ENCODE measurements at regions not wholly inside any gene's neighbourhood (a gene's known extent, or its start where the extent isn't known, plus 50 kb on each side); places are given as distances from the start of the nearest gene placed in this dataset.

DNA sequence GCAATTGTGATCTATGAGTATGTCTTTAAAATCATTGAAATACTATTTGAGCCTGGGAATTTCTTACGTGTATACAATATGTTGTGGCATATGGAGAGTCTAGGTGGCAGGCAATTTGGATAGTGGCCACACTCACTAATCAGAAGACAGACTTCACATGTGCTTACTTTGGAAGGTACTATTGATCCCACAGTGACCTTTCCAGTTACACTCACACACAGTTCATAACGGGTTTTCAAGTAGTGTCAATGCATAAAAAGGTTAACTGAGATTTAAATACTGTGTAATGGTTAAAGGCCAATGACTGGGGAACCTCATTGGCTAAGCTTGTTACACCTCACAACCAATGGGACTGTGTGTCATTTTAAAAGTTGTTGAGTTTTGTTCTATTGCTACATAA lies 783.2 kb downstream of the RPA4 start:
- no peaks in the 10 kb centered on the region for H3K4me1 ChIP-seq (ENCODE audit: insufficient read depth, low read length)
- H3K4me3 ChIP-seq (ENCODE audit: low read length), result no peak overlapping the region
- H3K9me3 ChIP-seq (ENCODE audit: low read depth, low read length), result no peaks in the 10 kb centered on the region
- no peaks in the 10 kb centered on the region for H3K27me3 ChIP-seq (ENCODE audit: insufficient read depth, low read length)

DNA sequence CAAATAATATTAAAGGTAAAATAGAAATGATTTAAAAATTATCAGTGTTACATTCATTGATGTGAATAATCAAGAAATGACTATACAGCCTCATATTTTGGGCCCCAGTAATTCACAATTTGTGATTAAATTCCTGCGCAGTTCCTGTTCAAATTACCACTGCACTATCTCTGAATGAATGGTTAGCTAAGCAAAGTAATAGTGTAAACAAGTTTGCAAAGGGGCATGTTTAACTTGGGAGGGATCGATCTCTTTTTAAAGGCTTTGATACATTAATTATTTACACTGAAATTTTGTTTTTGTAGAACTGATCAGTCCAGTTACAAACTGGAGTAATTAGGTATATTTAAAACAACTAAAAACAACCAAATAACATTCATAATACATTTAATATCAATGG lies 784.4 kb downstream of the RPA4 start:
- H3K9me3 ChIP-seq (ENCODE audit: low read depth, low read length), result no peaks in the 10 kb centered on the region
- no peaks in the 10 kb centered on the region for H3K4me1 ChIP-seq (ENCODE audit: insufficient read depth, low read length)
- no peak overlapping the region for H3K4me3 ChIP-seq (ENCODE audit: low read length)
- no peaks in the 10 kb centered on the region for H3K27me3 ChIP-seq (ENCODE audit: insufficient read depth, low read length)

DNA sequence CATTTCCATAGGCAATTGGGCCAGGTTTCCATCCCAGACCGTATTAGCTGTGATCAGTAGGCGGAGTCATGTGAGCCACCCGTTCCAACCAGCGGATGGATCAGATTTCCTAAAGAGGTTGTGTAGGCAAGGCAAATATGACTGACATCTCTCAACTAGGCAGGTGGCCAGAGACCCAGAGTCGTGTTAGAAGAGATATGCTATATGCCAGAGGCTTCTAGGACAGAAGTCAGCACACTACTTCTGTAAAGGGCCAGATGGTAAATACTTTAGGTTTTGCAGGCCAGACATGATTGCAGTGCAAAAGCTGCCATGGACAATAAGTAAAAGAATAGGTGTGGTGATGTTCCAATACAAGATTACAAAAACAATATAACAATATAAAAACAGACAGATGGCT lies 788.4 kb downstream of the RPA4 start:
- H3K27me3 ChIP-seq (ENCODE audit: insufficient read depth, low read length), result no peaks in the 10 kb centered on the region
- H3K4me1 ChIP-seq (ENCODE audit: insufficient read depth, low read length), result no peaks in the 10 kb centered on the region
- H3K4me3 ChIP-seq (ENCODE audit: low read length), result no peak overlapping the region
- H3K9me3 ChIP-seq (ENCODE audit: low read depth, low read length), result no peaks in the 10 kb centered on the region

DNA sequence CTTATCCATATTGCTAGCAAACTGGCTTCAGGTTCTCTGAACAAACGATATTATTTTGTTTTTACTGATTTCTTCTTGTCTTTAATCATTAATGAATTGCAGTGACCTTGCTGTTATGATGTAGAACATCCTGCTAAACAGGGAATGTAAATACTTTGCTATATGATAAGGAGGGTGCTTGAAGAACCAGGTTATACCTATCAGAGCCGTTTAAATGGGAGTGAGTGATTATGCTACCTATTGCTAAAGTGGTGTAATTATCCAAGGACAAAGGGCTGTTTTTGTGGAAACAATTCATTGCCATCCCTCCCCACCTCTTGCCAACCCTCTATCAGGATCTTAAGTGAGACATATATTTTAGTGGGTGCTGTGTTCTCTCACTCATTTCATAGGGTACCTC lies 788.9 kb downstream of the RPA4 start:
- Histone ChIP-seq H3K9me3 (ENCODE audit: low read depth, low read length) (no peaks in the 10 kb centered on the region), H3K4me3 (ENCODE audit: low read length) (no peak overlapping the region), H3K4me1 (ENCODE audit: insufficient read depth, low read length) (no peaks in the 10 kb centered on the region), H3K27me3 (ENCODE audit: insufficient read depth, low read length) (no peaks in the 10 kb centered on the region)

DNA sequence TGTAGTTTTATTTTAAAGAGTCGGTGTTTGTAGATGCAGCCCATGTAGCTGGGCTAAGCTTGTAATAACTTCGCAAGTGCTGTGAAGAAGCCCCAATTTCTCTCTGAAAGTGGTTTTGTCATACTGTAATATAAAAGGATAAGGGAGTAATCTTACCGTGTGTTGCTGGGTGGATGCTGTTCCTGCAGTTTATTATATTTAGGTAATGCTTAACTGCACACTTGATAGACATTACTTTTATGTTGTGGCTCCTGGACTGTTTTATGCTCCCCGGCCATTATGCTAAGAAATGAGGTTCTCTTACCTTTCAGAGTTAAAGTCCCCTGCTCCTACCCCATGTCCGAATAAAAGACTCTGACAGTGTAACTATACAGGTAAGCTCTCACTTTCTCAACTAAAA lies 789.4 kb downstream of the RPA4 start:
- no peaks in the 10 kb centered on the region for H3K27me3 ChIP-seq (ENCODE audit: insufficient read depth, low read length)
- H3K9me3 ChIP-seq (ENCODE audit: low read depth, low read length), result no peaks in the 10 kb centered on the region
- H3K4me1 ChIP-seq (ENCODE audit: insufficient read depth, low read length), result no peaks in the 10 kb centered on the region
- H3K4me3 ChIP-seq (ENCODE audit: low read length), result no peak overlapping the region

DNA sequence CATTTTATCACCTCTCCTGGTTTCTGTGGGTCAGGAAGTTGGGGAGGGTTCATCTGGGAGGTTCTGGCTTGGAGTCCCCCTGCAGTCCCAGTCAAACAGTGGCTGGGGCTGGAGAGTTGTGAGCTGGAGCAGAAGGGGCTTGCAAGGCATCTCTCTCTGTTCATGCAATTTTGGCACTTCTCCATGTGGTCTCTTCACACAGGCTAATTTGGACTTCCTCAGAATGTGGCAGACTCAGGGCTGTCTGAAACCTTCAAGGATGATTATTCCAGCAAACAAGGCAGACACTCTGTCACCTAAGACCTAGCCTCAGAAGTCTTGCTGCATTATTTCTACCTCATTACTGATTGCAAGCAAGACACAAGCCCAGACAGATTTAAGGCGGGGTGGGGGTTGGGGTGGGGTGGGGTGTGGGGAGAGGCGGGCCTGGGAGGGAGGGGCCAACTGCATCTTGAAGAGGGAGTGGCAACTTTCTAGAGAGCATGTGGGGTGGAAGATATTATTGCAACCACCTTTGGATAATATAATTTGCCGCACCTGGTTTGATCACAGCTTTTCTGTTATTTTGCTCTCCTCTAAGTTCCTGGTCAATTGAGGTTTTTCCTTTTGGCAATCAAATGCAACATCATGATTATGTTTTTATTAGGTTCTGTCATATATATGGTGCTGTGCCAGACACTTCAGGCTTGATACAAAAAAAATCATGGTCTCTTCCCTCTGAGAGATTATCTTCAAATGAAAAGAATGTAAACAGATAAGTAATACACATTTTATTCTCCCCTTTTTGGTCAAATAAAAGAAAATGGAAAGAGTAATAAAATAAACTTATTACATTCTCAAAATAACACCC lies 799.5 kb downstream of the RPA4 start:
- H3K4me1 ChIP-seq (ENCODE audit: insufficient read depth, low read length), result no peaks in the 10 kb centered on the region
- no peaks in the 10 kb centered on the region for H3K9me3 ChIP-seq (ENCODE audit: low read depth, low read length)
- no peak overlapping the region for H3K4me3 ChIP-seq (ENCODE audit: low read length)
- H3K27me3 ChIP-seq (ENCODE audit: insufficient read depth, low read length), result no peaks in the 10 kb centered on the region

DNA sequence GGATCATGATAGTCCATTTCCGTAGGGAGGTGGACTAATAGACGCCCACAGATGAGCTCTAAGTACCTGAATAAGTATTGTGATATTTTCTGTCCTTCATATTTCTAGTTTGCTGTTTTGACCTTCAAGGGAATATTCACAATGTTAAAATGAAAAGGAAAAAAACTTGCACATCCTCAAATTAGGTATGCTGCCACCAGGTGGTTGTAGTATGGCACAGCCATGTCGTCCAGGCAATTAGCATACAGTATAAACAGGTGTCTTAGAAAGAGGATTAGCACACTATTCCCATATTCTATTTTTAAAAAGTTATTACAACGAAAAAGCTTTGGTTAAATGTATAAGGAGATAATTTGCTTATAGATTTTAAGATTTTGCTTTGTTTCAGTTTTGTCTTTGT lies 802.0 kb downstream of the RPA4 start:
- Histone ChIP-seq H3K27me3 (ENCODE audit: insufficient read depth, low read length) (no peaks in the 10 kb centered on the region), H3K4me3 (ENCODE audit: low read length) (no peak overlapping the region), H3K4me1 (ENCODE audit: insufficient read depth, low read length) (no peaks in the 10 kb centered on the region), H3K9me3 (ENCODE audit: low read depth, low read length) (no peaks in the 10 kb centered on the region)

DNA sequence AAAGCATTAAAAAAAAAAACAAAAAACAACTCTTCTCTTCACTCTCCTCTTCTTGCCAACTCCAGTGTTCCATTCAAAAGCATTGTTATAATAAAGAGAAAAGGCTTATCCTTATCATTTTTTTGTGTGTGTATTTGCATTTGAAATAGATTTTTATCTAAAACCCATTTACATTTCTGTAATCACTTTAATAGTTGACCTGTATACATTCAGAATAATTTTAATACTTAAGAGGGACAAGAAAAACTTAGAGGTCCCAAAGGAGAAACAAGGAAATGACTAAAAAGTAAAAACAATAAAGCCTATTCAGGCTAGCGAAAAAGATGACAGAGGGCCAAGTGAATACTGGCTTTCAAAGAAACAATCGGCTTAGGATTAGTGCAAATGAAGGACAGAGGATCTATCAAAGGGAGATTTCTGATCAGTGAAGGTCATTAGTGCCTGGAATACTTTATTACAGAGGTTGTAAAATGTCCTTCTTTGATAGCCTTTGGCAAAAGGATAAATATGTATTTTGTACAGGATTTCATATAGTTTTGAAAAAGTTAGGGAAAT lies 808.3 kb downstream of the RPA4 start:
- H3K4me1 ChIP-seq (ENCODE audit: insufficient read depth, low read length), result no peaks in the 10 kb centered on the region
- no peaks in the 10 kb centered on the region for H3K9me3 ChIP-seq (ENCODE audit: low read depth, low read length)
- H3K4me3 ChIP-seq (ENCODE audit: low read length), result no peak overlapping the region
- no peaks in the 10 kb centered on the region for H3K27me3 ChIP-seq (ENCODE audit: insufficient read depth, low read length)

DNA sequence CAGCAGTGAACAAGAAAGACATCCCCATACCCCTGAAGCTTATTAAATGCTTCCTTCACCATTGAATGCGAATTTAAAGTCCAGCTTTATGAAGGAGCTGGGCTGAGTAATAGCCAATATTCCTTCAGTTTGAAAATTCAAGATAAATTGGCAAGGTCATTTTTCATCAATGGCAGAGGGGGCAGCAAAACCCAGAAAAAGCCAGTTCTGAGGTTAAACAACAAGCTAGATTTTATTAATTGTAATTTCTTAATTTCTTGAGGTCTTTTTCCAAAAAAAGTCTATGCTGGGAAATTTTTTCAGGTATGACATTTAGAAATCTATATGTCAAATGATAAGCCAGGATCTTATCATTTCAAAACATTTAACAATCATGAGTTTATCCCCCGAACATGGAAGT lies 808.9 kb downstream of the RPA4 start:
- H3K4me3 ChIP-seq (ENCODE audit: low read length), result no peak overlapping the region
- H3K4me1 ChIP-seq (ENCODE audit: insufficient read depth, low read length), result no peaks in the 10 kb centered on the region
- no peaks in the 10 kb centered on the region for H3K27me3 ChIP-seq (ENCODE audit: insufficient read depth, low read length)
- H3K9me3 ChIP-seq (ENCODE audit: low read depth, low read length), result no peaks in the 10 kb centered on the region

DNA sequence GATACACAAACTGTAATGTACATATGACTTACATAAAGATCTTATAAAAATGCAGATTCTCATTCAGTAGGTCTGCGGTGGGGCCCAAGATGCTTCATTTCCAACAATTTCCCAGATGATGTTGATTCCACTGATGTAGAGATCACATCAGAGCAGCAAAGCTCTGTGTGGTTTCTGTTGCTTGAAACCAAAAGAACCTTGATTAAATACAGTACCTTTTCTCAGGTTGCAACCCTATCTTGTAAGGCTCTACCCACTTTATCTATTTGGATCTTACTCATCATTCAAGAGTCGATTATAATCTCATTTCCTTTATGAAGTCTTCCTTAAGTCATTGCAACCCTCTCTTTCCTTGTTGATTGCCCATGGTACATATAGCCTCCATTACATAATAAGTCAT lies 816.8 kb downstream of the RPA4 start:
- no peaks in the 10 kb centered on the region for H3K9me3 ChIP-seq (ENCODE audit: low read depth, low read length)
- H3K4me1 ChIP-seq (ENCODE audit: insufficient read depth, low read length), result no peaks in the 10 kb centered on the region
- H3K27me3 ChIP-seq (ENCODE audit: insufficient read depth, low read length), result no peaks in the 10 kb centered on the region
- H3K4me3 ChIP-seq (ENCODE audit: low read length), result no peak overlapping the region

DNA sequence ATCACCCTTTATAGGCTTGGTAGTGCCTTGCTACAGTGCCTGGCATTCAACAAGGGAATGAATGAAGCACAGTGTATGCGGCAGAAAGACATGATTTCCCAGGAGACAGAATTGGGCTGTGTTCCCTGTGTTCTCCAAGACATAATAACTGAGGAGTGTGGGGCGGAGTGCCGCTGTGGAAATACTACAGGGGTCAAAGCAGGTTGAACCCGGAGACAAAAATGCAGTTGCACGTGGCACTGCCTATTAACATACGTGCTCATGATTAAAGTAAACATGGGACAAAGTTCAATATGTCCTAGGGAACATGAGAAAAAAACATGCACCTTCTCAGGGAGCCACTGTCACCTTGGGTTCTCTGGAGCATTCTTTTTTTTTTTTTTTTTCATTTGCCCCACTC lies 820.8 kb downstream of the RPA4 start:
- Histone ChIP-seq H3K27me3 (ENCODE audit: insufficient read depth, low read length) (no peaks in the 10 kb centered on the region), H3K4me1 (ENCODE audit: insufficient read depth, low read length) (no peaks in the 10 kb centered on the region), H3K9me3 (ENCODE audit: low read depth, low read length) (no peaks in the 10 kb centered on the region), H3K4me3 (ENCODE audit: low read length) (no peak overlapping the region)

DNA sequence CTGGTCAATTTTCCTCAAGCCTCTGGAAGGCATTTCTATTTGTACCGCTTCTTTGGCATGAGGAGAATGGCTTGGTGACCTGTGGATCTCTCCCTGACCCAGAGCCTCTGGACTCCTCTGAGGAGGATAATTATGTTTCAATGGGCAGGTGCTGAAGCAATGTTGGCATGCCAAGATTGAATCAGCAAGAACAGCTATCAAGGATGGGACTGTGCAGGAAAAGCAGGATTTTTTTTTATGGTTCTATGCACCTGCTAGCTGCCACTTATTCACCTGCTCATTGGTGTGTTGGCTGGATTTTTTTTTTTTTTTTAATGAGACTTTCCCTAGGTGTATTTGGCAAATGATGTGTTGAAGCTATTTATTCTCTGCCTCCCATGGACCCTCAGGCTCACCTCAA lies 821.2 kb downstream of the RPA4 start:
- H3K9me3 ChIP-seq (ENCODE audit: low read depth, low read length), result no peaks in the 10 kb centered on the region
- no peaks in the 10 kb centered on the region for H3K27me3 ChIP-seq (ENCODE audit: insufficient read depth, low read length)
- H3K4me1 ChIP-seq (ENCODE audit: insufficient read depth, low read length), result no peaks in the 10 kb centered on the region
- no peak overlapping the region for H3K4me3 ChIP-seq (ENCODE audit: low read length)

DNA sequence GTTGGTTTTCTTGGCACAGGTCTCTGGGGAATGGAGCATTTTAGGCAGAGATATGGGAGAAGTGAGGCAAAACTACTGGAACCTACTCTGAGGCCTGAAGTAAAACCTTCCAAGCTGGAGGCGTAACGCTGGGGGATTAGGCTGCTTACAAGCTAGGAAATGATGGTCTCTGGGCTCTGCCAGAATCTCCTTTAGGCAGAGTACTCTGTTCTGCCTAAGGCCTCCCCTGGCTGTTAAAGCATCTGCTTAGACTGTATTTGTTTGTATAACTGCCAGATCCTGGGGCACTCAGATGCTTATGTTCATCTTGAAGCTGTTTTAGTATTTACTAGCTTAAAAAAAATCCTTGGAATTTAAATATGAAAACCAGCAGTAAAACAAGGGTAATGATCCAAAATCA lies 822.2 kb downstream of the RPA4 start:
- Histone ChIP-seq H3K27me3 (ENCODE audit: insufficient read depth, low read length) (no peaks in the 10 kb centered on the region), H3K9me3 (ENCODE audit: low read depth, low read length) (no peaks in the 10 kb centered on the region), H3K4me1 (ENCODE audit: insufficient read depth, low read length) (no peaks in the 10 kb centered on the region), H3K4me3 (ENCODE audit: low read length) (no peak overlapping the region)

DNA sequence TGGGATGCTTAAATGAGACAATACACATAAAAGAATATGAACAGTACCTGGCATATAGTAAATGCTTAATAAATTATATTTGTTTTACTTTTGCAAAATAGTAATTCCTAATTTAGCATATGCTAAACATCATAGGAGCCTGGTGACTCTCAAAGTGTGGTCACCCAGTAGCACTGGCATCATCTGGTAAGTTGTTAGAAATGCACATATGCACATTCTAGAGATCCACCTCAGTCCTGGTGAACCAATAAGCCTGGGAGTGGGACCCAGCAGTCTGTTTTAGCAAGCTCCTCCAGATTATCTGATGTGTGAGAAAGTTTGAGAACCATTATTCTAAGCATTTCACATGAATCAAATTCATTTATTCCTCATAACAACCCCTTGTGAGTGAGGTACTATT lies 830.4 kb downstream of the RPA4 start:
- H3K9me3 ChIP-seq (ENCODE audit: low read depth, low read length), result no peaks in the 10 kb centered on the region
- H3K4me3 ChIP-seq (ENCODE audit: low read length), result no peak overlapping the region
- H3K27me3 ChIP-seq (ENCODE audit: insufficient read depth, low read length), result no peaks in the 10 kb centered on the region
- no peaks in the 10 kb centered on the region for H3K4me1 ChIP-seq (ENCODE audit: insufficient read depth, low read length)

DNA sequence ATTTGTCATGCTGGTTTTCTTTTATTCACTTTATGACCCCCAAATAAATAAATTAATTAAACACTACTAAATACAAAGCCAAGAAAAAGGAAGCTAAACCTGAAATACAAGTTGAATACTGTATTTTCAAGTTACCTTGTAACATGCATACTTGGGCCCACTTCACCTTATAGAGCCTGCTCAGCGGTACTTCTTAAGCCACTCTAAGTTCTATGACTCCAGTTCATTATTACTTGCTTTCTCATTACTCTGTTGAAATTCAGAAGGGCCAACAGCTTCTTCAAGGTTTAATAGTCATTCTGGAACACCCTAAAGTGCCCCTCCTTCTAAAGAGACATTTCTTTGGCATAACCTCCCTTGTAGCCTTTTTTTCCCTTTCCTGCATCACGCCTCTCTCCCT lies 844.5 kb downstream of the RPA4 start:
- no peak overlapping the region for H3K4me3 ChIP-seq (ENCODE audit: low read length)
- H3K4me1 ChIP-seq (ENCODE audit: insufficient read depth, low read length), result no peaks in the 10 kb centered on the region
- no peaks in the 10 kb centered on the region for H3K27me3 ChIP-seq (ENCODE audit: insufficient read depth, low read length)
- no peaks in the 10 kb centered on the region for H3K9me3 ChIP-seq (ENCODE audit: low read depth, low read length)

DNA sequence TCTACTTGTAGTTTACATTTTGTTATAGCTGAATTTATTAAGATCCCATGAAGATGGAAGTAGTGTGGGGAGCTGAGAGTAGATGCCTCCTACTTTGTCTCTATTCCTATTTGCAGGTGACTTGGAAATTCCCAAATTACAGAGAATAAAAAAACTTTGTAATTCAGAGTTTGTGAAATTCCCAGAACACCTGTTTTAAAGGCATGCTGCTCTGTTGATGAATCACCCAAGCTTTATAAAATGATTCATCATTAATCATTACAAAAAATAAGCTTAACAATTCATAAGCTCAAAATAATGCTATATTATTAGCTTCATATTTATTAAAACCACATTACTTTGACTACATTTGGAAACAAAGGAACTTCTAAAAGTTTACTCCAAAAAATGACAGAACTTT lies 856.3 kb downstream of the RPA4 start:
- Histone ChIP-seq H3K4me1 (ENCODE audit: insufficient read depth, low read length) (no peaks in the 10 kb centered on the region), H3K27me3 (ENCODE audit: insufficient read depth, low read length) (no peaks in the 10 kb centered on the region), H3K9me3 (ENCODE audit: low read depth, low read length) (no peaks in the 10 kb centered on the region), H3K4me3 (ENCODE audit: low read length) (no peak overlapping the region)

Data from mononuclear cell (primary cell).